DMS153 treated with DMSO at 0.1 percent for 48 hours (cell line): ENCODE measurements at regions not wholly inside any gene's neighbourhood (a gene's known extent, or its start where the extent isn't known, plus 50 kb on each side); places are given as distances from the start of the nearest gene placed in this dataset.

Source experiments
- DNase-seq: peaks from one replicate; lab custom pipeline; 2025; ENCODE audit not compliant: unreplicated experiment; lab: John Stamatoyannopoulos, UW

DNA sequence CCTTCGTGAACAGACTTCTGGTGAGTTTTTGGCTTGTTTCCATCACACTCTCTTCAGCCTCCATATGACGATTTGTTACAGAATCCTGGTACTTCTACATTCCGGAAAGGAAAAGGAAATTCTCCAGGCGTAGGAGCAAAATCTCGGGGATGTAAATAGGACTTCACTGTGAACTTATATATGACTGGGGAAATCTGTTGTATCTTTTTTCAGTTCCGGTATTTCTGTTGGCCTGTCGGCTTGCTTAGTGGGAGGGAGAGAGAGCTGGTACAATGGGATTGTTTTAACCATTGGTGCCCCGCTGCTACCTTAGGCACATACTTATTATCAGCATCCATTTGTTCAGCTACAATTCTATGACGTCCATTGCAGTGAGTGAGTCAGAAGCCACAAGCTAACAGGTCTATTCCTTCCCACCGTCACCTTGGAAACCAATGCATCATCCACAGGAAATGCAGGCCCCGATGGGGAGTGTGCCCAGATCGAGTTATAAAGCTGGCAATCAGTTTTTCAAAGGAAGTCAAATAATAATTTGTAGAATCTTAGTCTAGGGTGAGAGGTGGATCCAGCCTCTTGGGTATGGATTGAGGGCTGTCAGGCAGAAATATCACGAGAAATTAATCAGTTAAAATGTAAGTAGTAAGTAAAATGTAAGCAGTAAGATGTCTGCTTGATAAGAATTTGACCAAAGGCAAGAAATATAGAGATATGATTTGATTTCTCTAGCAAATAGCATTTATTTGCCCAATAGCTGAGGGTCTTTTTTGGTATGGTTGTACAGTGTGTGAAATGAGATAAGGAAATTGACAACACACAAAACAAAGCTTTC is 92.0 kb upstream of the MKLN1 start:
- no peak for DNase-seq

DNA sequence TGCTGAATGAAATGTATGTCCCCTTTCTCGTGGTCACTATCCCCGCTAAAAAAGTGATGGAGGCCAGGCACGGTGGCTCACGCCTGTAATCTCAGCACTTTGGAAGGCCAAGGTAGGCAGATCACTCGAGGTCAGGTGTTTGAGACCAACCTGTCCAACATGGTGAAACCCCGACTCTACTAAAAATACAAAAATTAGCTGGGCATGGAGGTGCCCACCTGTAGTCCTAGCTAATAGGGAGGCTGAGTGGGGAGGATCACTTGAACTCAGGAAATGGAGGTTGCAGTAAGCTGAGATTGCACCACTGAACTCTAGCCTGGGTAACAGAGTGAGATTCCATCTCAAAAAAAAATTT is 91.4 kb upstream of the MKLN1 start:
- DNase-seq = no peak

DNA sequence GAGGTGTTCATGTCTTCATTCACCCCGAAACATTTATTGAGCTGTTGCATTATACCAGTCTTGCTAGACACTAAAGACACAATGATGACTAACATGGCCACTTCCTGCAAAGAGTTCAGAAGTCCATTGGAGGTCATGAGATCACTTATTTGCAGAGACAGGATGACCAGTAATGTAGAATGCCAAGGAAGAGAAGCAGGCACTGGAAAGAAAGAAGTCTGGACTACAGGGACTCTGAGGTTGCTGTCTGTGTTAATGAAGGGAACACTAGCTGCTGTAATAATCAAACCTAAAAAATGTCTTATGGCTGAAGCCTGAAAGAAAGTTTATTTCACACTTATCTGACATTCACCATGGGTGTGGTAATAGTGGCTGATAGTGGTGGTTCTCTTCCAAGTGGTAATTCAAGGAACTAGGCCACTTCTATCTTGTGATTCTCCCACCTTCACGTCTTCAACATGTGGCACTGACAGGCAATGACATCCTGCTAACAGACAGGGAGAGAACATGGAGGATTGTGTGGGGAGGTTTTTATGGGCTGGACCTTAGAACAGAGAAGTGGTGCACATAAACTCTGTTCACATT is 89.2 kb upstream of the MKLN1 start:
- DNase-seq = no peak

DNA sequence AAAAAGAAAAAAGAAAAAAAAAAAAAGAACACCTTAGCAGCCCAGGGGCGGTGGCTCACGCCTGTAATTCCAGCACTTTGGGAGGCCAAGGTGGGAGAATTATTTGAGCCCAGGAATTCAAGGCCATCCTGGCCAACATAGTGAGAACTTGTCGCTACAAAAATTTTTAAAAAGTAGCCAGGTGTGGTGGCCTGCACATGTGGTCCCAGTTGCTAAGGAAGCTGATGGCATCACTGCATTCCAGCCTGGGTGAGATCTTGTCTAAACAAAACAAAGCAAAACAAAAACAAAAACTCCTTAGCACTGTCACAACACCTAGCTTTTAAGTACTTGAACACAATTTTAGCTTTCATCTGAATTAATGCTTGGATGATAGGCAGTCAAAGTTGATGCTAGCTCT is 86.3 kb upstream of the MKLN1 start:
- no peak for DNase-seq

DNA sequence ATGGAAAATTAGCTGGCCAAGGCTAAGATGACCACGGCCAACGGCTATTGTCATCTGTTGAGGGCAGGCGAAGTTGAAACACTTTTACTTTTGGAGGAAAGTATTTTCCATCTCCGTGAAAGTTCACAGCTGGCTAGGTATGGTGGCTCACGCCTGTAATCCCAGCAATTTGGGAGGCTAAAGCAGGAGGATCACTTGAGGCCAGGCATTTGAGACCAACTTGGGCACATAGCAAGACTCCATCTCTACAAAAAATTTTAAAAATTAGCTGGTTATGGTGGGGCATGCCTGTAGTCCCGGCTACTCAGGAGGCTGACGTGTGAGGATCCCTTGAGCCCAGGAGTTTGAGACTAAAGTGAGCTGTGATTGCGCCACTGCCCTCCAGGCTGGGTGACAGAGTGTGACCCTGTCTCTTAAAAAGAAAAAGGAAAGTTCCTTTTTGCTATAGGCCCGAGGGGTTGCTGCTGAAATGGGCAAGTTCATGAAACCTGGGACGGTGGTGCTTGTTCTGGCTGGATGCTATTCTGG is 85.5 kb upstream of the MKLN1 start:
- no peak for DNase-seq

DNA sequence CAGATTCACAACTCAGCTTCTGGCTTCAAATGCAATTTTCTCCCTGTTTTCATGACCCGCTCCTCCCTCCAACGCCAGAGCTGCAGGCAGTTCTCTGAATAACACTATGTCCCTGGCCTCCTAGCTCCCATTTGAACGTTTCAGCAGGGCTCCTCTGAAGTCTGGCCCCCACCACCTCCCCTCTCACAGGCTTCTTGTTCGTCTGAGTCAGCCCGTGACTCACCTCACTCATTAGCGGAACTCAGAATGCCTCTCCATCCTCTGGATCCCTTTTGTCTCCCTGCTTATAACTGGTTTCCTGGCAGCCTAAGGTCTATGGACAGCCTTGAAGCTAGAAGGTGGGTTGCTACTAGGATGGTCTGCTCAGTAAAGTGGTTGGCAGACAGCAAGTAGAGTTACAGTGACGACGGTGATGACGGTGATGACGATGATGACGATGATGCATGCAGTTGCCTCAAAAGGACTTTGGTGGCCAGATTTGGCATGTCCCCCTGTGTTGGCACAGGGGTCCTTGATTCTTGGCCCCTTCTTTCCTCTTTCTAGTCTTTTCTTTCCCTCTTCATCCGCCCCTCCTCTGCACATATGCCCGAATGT is 83.3 kb upstream of the MKLN1 start:
- DNase-seq = no peak

DNA sequence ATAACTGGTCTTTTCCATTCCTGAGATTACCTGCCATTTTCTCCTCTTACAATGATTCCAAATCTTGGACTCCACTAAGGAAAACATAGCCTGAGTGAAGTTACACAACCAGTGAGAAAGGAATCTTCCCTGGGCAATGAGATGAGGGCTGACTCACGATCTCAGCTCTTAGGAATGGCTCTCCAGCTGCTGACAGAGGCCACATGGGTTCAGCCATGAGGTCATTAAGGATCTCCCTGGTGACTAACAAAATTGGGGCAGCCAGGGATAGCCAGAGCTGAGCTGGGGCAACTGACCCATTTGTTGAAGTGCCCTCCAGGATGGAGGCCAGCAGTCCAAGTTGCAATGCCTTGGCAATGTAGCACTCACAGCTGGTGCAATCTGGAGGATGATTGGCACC is 78.7 kb upstream of the MKLN1 start:
- DNase-seq = no peak

DNA sequence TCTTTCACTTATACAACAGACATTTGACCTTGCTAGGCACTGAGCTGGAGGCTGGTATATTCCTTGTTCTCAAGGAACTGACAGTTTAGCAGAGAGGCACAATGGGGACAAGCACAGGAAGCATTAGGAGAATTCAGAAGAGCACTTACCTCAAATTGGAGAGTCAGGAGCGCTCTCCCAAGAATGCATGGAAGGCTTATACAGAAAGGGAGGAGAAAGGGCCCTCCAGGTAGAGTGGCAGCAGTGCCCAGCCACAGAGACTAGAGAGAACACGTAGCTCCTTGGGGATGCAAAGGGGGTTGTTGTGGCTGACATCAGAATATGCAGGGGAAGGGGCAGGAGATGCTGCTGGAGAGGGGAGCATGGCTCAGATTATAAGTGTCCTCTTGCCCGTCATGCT is 78.2 kb upstream of the MKLN1 start:
- no peak for DNase-seq

DNA sequence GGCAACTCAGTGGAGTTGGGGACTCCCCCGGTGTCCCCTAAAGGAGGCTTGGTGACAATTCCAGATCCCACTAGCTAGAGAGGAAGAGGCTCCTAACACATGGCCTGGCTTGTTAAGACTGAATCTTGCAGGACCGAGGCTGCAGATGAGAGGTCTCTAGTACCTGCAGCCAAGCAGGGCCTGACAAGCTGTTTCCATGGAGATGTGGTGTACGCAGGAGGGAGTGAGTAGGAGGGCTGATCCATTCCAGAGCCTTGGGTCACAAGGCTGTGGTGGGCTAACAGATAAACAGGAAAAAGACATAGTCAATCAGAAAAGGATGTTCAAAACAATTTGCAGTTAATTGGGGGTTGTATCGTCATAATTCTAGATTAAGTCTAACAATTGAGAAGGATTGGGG is 77.3 kb upstream of the MKLN1 start:
- DNase-seq = no peak

DNA sequence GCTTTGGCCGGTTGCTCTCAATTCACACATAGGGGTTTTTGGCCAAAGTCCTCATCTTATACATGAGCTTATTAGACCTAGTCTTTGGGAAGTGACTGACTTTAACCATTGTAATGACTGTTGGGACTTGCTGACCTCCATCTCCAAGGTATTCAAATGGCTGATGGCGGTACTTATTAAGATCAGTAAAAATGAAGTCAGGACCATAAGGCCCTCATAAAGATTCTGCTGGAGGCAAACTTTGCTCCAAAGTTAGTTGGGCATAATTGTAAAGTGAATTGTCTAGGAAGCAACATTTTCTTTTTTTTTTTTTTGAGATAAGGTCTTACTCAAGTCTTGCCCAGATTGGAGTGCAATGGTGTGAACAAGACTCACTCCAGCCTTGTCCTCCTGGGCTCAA is 76.3 kb upstream of the MKLN1 start:
- DNase-seq = no peak

DNA sequence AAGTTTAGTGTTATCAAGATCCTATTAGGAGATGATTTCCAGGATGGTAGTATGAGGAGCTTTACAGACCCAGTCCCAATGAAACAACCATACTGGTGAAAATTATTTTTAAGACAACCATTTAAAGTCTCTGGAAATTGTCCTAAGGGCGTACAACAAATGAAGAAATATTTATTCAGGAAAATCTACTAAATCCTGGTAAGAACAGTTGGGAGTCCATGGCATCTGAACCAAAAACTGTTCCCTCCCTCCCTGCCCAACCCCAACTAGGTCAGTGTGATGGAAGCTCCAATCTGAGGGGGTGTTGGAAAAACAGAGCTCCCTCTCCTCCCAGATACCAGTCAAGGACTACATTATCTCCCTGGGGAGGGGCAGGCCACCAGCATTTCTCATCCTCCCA is 74.7 kb upstream of the MKLN1 start:
- DNase-seq = no peak

DNA sequence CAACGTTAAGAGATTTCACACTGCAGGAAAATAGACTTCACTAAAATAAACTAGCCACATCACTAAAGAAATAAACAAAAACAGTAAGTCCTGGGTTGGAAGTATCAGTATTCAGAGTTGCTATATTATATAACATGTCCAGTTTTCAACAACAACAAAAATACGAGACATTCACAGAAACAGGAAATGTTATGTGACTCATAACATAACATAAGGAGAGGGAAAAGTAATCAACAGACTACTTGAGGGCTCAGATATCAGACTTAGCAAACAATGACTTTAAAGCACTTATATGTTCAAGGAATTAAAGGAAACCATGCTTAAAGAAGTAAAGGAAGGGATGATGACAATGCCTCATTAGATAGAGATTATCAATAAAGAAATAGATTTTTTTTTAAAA is 73.5 kb upstream of the MKLN1 start:
- no peak for DNase-seq

DNA sequence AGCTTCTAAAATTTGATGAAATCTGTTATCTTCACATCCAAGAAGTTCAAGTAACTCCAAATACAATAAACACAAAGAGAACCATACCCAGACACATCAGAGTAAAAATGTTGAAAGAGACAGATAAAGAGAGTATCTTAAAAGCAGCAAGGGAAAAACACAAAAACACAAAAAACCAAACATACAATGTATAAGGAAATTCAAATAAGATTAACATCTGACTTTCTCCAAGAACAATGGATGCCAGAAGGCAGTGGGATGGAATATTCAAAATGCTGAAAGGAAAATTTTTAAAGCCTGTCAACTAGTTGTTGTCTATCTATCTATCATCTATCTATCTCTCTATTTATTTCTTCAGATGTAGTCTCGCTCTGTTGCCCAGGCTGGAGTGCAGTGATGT is 72.4 kb upstream of the MKLN1 start:
- no peak for DNase-seq

DNA sequence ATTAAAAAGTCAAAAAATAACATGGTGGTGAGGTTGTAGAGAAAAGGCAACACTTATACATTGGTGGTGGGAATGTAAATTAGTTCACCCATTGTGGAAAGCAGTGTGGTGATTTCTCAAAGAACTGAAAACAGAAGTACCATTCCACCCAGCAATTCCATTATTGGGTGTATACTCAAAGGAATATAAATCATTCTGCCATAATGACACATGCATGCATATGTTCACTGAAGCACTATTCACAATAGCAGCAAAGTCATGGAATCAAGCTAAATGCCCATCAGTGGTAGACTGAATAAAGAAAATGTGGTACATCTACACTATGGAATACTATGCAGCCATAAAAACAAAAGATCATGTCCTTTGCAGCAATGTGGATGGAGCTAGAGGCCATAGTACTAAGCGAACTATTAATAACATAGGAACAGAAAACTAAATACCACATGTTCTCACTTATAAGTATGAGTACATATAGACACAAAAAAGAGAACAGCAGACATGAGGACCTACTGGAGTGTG is 66.1 kb upstream of the MKLN1 start:
- no peak for DNase-seq

DNA sequence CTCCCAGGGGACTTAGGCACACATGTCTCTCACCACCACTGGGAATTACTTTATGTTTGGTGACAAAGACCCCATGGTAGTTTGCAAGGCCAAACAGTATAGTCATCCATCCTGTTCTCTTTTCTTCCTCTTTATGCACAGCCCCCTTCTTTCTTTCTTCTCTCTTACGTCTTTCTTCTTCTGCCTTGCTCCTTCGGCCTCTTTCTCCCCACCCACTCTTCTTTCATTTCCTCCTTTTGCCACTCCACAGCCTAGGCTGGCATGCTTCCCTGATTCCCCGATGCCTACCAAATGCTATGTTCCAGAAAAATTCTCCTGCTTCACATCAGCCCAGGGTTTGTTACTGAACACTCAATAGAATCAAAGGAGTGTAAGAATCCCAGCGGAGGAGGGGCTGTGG is 62.4 kb upstream of the MKLN1 start:
- no peak for DNase-seq

DNA sequence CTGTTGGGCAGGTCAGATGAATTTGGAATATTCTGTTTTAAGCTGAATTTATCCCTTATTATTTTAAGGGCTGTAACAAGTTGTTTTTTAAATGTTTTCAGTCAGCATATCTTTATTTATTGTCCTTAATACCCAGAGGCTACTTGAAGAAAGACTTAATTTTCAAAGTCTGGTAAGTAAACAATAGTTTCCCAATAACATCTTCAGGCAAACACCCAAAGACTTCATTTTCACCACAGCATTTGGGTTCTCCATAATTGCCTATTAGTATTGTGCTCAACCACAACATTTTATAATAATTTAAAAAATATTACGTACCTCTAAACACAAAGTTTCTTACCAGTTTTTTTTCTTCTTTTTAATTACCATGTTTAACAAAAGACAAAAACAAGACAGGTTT is 60.0 kb upstream of the MKLN1 start:
- DNase-seq = no peak

DNA sequence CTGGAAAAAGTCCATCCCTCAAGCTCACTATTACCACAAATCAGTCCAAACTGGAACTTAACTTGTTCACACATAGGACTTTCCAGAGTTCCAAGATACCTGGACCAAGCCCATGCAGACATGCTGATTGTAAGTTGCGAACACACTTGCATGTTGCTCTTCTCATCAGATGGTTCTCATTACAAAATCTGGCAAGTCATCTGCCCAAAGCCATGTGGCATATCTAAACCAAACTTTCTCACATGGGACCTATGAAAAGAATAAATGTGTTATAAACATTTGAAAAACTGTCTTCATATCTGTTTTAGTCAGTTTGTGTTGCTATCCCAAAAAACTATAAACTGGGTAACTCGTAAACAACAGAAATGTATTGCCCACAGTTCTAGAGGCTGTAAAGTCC is 58.8 kb upstream of the MKLN1 start:
- DNase-seq = no peak

DNA sequence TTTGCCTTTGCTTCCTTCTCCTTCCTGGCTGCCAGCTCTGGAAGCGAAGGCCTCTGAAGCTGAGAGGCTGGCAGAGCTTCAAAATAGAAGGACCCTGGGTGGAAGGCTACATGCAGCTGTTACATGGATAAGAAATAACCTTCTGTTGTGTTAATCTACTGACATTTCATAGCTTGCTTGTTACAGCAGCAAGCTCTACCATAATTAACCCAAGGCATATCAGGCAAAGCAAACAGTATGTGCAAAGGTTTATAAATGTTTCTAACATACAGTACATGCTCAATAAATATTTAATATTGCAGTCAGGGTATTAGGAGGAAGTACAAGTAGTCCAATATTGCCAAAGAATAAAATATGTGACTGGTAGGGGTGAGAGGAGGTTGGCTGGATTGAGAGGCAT is 55.6 kb upstream of the MKLN1 start:
- DNase-seq = no peak

DNA sequence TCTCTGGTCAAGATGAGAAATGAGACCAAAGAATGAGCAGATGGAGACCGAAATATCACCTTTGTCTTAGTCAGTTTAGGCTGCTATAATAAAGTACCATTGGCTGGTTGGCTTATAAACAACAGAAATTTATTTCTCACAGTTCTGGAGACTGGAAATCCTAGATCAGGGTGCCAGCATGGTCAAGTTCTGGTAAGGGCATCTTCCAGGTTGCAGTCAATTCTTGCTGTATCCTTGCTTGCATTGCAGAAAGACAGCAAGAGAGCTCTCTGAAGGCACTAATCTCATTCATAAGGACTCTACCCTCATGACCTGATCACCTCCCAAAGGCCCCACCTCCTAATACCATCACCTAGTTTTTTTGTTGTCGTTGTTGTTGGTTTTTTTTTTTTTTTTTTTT is 52.7 kb upstream of the MKLN1 start:
- no peak for DNase-seq

DNA sequence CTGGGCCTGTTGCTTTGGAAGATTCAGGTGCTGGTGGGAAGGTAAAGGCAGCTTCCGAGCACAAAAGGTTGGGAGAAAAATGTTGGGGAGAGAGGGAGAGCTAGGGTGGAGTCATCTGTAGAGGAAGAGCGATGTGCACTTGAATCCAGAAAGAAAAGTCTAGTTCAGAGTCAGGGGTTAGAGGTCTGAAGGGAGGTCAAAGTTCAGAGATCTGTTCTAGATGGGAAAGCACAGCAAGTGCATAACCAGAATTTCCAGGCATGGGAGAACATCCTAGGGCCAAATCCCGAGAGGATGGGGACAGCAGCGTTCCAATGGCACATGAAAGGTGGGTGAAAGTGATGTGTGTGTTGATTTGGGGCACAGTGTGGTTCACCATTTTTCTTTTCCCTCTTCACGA is 51.5 kb upstream of the MKLN1 start:
- no peak for DNase-seq

DNA sequence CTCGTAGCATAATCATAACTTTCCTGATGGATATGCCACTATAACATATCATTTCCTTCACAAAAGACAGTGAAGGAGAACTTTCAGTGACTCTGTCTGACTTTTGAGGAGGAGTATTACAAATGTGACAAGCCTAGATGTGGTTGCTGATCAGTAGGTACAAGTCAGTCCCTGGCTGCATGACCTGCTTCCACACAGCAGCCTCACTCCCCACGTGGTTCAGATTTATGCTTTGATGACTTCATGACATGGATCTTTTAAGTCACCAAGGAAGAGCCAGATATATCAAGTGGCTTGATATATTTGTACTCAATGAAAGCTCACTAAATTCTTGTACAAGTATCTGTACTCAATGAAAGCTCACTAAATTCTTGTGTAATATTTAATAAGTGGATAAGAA is 50.9 kb upstream of the MKLN1 start:
- no peak for DNase-seq
